ENCODE measurements at regions not wholly inside any gene's neighbourhood (a gene's known extent, or its start where the extent isn't known, plus 50 kb on each side); places are given as distances from the start of the nearest gene placed in this dataset.

- no CpG with 5 or more reads among the region's 1 CpG for WGBS (ENCODE audit: insufficient coverage)
- Histone ChIP-seq H3K27ac (ENCODE audit: low read length) (no peak overlapping the region), H3K36me3 (ENCODE audit: control insufficient read depth, insufficient read depth, low read length) (no peaks in the 10 kb centered on the region), H3K4me1 (ENCODE audit: control insufficient read depth, insufficient read depth, low read length) (peaks cover 11% of the 10 kb centered on the region), H3K9me3 (replicated peaks; ENCODE audit: control insufficient read depth, low read depth, low read length) (no peaks in the 10 kb centered on the region), H3K4me3 (ENCODE audit: low read length) (no peak overlapping the region), H3K27me3 (ENCODE audit: control insufficient read depth, insufficient read depth, low read length) (no peaks in the 10 kb centered on the region)
- DNase-seq, result no peak
These were observed 217.4 kb upstream of the KRR1 start for GRCh38 chr12:75728826-75729225.

- Histone ChIP-seq H3K27ac (ENCODE audit: low read length) (no peak overlapping the region), H3K4me1 (ENCODE audit: control insufficient read depth, insufficient read depth, low read length) (peaks cover 17% of the 10 kb centered on the region), H3K36me3 (ENCODE audit: control insufficient read depth, insufficient read depth, low read length) (no peaks in the 10 kb centered on the region), H3K27me3 (ENCODE audit: control insufficient read depth, insufficient read depth, low read length) (no peaks in the 10 kb centered on the region), H3K9me3 (replicated peaks; ENCODE audit: control insufficient read depth, low read depth, low read length) (no peaks in the 10 kb centered on the region), H3K4me3 (ENCODE audit: low read length) (no peak overlapping the region)
- DNase-seq, result no peak
- 92% methylated on average over 1 of the region's 2 CpGs for WGBS (ENCODE audit: insufficient coverage)
These were observed 216.2 kb upstream of the KRR1 start for GRCh38 chr12:75727577-75727976.

- 13% methylated on average over 1 of the region's 3 CpGs for WGBS (ENCODE audit: insufficient coverage)
- Histone ChIP-seq H3K9me3 (replicated peaks; ENCODE audit: control insufficient read depth, low read depth, low read length) (no peaks in the 10 kb centered on the region), H3K27me3 (ENCODE audit: control insufficient read depth, insufficient read depth, low read length) (no peaks in the 10 kb centered on the region), H3K4me3 (ENCODE audit: low read length) (no peak overlapping the region), H3K4me1 (ENCODE audit: control insufficient read depth, insufficient read depth, low read length) (peaks cover 33% of the 10 kb centered on the region), H3K36me3 (ENCODE audit: control insufficient read depth, insufficient read depth, low read length) (no peaks in the 10 kb centered on the region), H3K27ac (ENCODE audit: low read length) (peak overlapping the region; percentile 80)
- peak; percentile 75 for DNase-seq
These were observed 214.2 kb upstream of the KRR1 start for GRCh38 chr12:75725521-75726111.

GRCh38 chr12:75724928-75725312, 213.5 kb upstream of the KRR1 start:
- no peaks in the 10 kb centered on the region for H3K27me3 ChIP-seq (ENCODE audit: control insufficient read depth, insufficient read depth, low read length)
- 3% methylated on average over 3 of the region's 5 CpGs for WGBS (ENCODE audit: insufficient coverage)
- H3K4me3 ChIP-seq (ENCODE audit: low read length), result no peak overlapping the region
- H3K4me1 ChIP-seq (ENCODE audit: control insufficient read depth, insufficient read depth, low read length), result peaks cover 37% of the 10 kb centered on the region
- no peaks in the 10 kb centered on the region for H3K36me3 ChIP-seq (ENCODE audit: control insufficient read depth, insufficient read depth, low read length)
- peak overlapping the region; percentile 80 for H3K27ac ChIP-seq (ENCODE audit: low read length)
- peak; percentile 98 for DNase-seq
- H3K9me3 ChIP-seq (replicated peaks; ENCODE audit: control insufficient read depth, low read depth, low read length), result no peaks in the 10 kb centered on the region

- DNase-seq, result no peak
- WGBS (ENCODE audit: insufficient coverage), result 80% methylated on average over 2 of the region's 11 CpGs
- Histone ChIP-seq H3K27me3 (ENCODE audit: control insufficient read depth, insufficient read depth, low read length) (no peaks in the 10 kb centered on the region), H3K9me3 (replicated peaks; ENCODE audit: control insufficient read depth, low read depth, low read length) (no peaks in the 10 kb centered on the region), H3K4me1 (ENCODE audit: control insufficient read depth, insufficient read depth, low read length) (peaks cover 37% of the 10 kb centered on the region), H3K4me3 (ENCODE audit: low read length) (no peak overlapping the region), H3K36me3 (ENCODE audit: control insufficient read depth, insufficient read depth, low read length) (no peaks in the 10 kb centered on the region), H3K27ac (ENCODE audit: low read length) (peak overlapping the region; percentile 80)
These were observed 213.0 kb upstream of the KRR1 start for GRCh38 chr12:75724307-75724927.

GRCh38 chr12:75722714-75723200, 211.3 kb upstream of the KRR1 start:
- Histone ChIP-seq H3K4me1 (ENCODE audit: control insufficient read depth, insufficient read depth, low read length) (peaks cover 37% of the 10 kb centered on the region), H3K9me3 (replicated peaks; ENCODE audit: control insufficient read depth, low read depth, low read length) (no peaks in the 10 kb centered on the region), H3K27me3 (ENCODE audit: control insufficient read depth, insufficient read depth, low read length) (no peaks in the 10 kb centered on the region), H3K27ac (ENCODE audit: low read length) (peak overlapping the region; percentile 84), H3K4me3 (ENCODE audit: low read length) (no peak overlapping the region), H3K36me3 (ENCODE audit: control insufficient read depth, insufficient read depth, low read length) (no peaks in the 10 kb centered on the region)
- DNase-seq, result peak; percentile 97
- WGBS (ENCODE audit: insufficient coverage), result no CpG with 5 or more reads among the region's 5 CpGs

- WGBS (ENCODE audit: insufficient coverage), result no CpG with 5 or more reads among the region's 2 CpGs
- H3K27ac ChIP-seq (ENCODE audit: low read length), result peak overlapping the region; percentile 84
- DNase-seq, result peak; percentile 56
These were observed 210.4 kb upstream of the KRR1 start for GRCh38 chr12:75721796-75722195.

GRCh38 chr12:75720812-75721641, 209.6 kb upstream of the KRR1 start:
- Histone ChIP-seq H3K9me3 (replicated peaks; ENCODE audit: control insufficient read depth, low read depth, low read length) (no peaks in the 10 kb centered on the region), H3K4me3 (ENCODE audit: low read length) (no peak overlapping the region), H3K4me1 (ENCODE audit: control insufficient read depth, insufficient read depth, low read length) (peaks cover 37% of the 10 kb centered on the region), H3K27me3 (ENCODE audit: control insufficient read depth, insufficient read depth, low read length) (no peaks in the 10 kb centered on the region), H3K27ac (ENCODE audit: low read length) (peak overlapping the region; percentile 84), H3K36me3 (ENCODE audit: control insufficient read depth, insufficient read depth, low read length) (no peaks in the 10 kb centered on the region)
- DNase-seq, result peak; percentile 74
- WGBS (ENCODE audit: insufficient coverage), result 13% methylated on average over 3 of the region's 6 CpGs

More at GRCh38 chr12:75721796-75722195, 210.4 kb upstream of the KRR1 start:
- Histone ChIP-seq H3K36me3 (ENCODE audit: control insufficient read depth, insufficient read depth, low read length) (no peaks in the 10 kb centered on the region), H3K4me1 (ENCODE audit: control insufficient read depth, insufficient read depth, low read length) (peaks cover 37% of the 10 kb centered on the region), H3K9me3 (replicated peaks; ENCODE audit: control insufficient read depth, low read depth, low read length) (no peaks in the 10 kb centered on the region), H3K4me3 (ENCODE audit: low read length) (no peak overlapping the region), H3K27me3 (ENCODE audit: control insufficient read depth, insufficient read depth, low read length) (no peaks in the 10 kb centered on the region)

- peaks cover 20% of the 10 kb centered on the region for H3K4me1 ChIP-seq (ENCODE audit: control insufficient read depth, insufficient read depth, low read length)
- H3K27me3 ChIP-seq (ENCODE audit: control insufficient read depth, insufficient read depth, low read length), result no peaks in the 10 kb centered on the region
- H3K9me3 ChIP-seq (replicated peaks; ENCODE audit: control insufficient read depth, low read depth, low read length), result no peaks in the 10 kb centered on the region
- H3K36me3 ChIP-seq (ENCODE audit: control insufficient read depth, insufficient read depth, low read length), result no peaks in the 10 kb centered on the region
- H3K4me3 ChIP-seq (ENCODE audit: low read length), result no peak overlapping the region
- no peak overlapping the region for H3K27ac ChIP-seq (ENCODE audit: low read length)
- no peak for DNase-seq
These were observed 206.5 kb upstream of the KRR1 start for GRCh38 chr12:75717902-75718301.

GRCh38 chr12:75716291-75717025, 205.0 kb upstream of the KRR1 start:
- H3K4me1 ChIP-seq (ENCODE audit: control insufficient read depth, insufficient read depth, low read length), result peaks cover 12% of the 10 kb centered on the region
- H3K4me3 ChIP-seq (ENCODE audit: low read length), result no peak overlapping the region
- H3K36me3 ChIP-seq (ENCODE audit: control insufficient read depth, insufficient read depth, low read length), result no peaks in the 10 kb centered on the region
- DNase-seq, result no peak
- no peaks in the 10 kb centered on the region for H3K27me3 ChIP-seq (ENCODE audit: control insufficient read depth, insufficient read depth, low read length)
- 17% methylated on average over 1 of the region's 5 CpGs for WGBS (ENCODE audit: insufficient coverage)
- H3K27ac ChIP-seq (ENCODE audit: low read length), result no peak overlapping the region
- no peaks in the 10 kb centered on the region for H3K9me3 ChIP-seq (replicated peaks; ENCODE audit: control insufficient read depth, low read depth, low read length)
